GM23338 (cell line): ENCODE measurements at regions not wholly inside any gene's neighbourhood (a gene's known extent, or its start where the extent isn't known, plus 50 kb on each side); places are given as distances from the start of the nearest gene placed in this dataset.

Source experiments
- ATAC-seq: fragments of 200-7000 bp; cut with Tn5 transposase; 3 replicates; pipeline ENCODE4 v1.9.1; 2020
- DNase-seq: peaks from one replicate; pipeline ENCODE4 v3.0.0-alpha.2; 2015; ENCODE audit warnings: low spot score
- H2AFZ ChIP-seq: fragments of 200-600 bp; sonication (generic); 2 replicates; pipeline ENCODE4 v1.8.0; 2016; ENCODE audit warnings: antibody characterized with exemption, mild to moderate bottlenecking, moderate library complexity
- H3F3A ChIP-seq: fragments of 200-600 bp; sonication (generic); replicated peaks from 2 replicates; pipeline ENCODE4 v1.8.0; 2017; ENCODE audit warnings: antibody characterized with exemption, mixed run types, low read depth
- H3K27ac ChIP-seq: fragments of 200-600 bp; sonication (generic); 2 replicates; pipeline ENCODE4 v1.6.1; 2016; ENCODE audit warnings: low read depth
- H3K27me3 ChIP-seq: fragments of 200-600 bp; sonication (generic); 2 replicates; pipeline ENCODE4 v1.8.0; 2016; ENCODE audit warnings: mild to moderate bottlenecking, mixed run types, moderate library complexity; ENCODE audit not compliant: insufficient read depth
- H3K36me3 ChIP-seq: fragments of 200-600 bp; sonication (generic); 2 replicates; pipeline ENCODE4 v1.8.0; 2016; ENCODE audit warnings: mild to moderate bottlenecking; ENCODE audit not compliant: insufficient read depth
- H3K4me1 ChIP-seq: fragments of 200-600 bp; sonication (generic); 2 replicates; pipeline ENCODE4 v1.8.0; 2016; ENCODE audit warnings: mild to moderate bottlenecking, moderate library complexity; ENCODE audit not compliant: insufficient read depth
- H3K4me2 ChIP-seq: fragments of 200-600 bp; sonication (generic); 2 replicates; pipeline ENCODE4 v1.7.1; 2017; ENCODE audit warnings: mixed run types
- H3K4me3 ChIP-seq: fragments of 200-600 bp; sonication (generic); 2 replicates; pipeline ENCODE4 v1.6.1; 2016; ENCODE audit warnings: mixed run types
- H3K79me2 ChIP-seq: fragments of 200-600 bp; sonication (generic); replicated peaks from 2 replicates; pipeline ENCODE4 v1.8.0; 2017; ENCODE audit warnings: mild to moderate bottlenecking; ENCODE audit not compliant: insufficient read depth
- H3K9me2 ChIP-seq: fragments of 200-600 bp; sonication (generic); 2 replicates; pipeline ENCODE4 v1.8.0; 2017; ENCODE audit not compliant: insufficient read depth
- H4K20me1 ChIP-seq: fragments of 200-600 bp; sonication (generic); replicated peaks from 2 replicates; pipeline ENCODE4 v1.8.0; 2017; ENCODE audit warnings: mild to moderate bottlenecking; ENCODE audit not compliant: insufficient read depth
- H3K27ac Mint-ChIP-seq: 2 replicates; pipeline ENCODE4 v1.8.0; 2020; ENCODE audit warnings: inconsistent platforms, mild to moderate bottlenecking, moderate library complexity, mixed read lengths
- H3K27me3 Mint-ChIP-seq: 3 replicates; pipeline ENCODE4 v1.8.0; 2022; ENCODE audit warnings: low read depth, mild to moderate bottlenecking, moderate library complexity, mixed read lengths, inconsistent platforms; ENCODE audit not compliant: insufficient read depth, poor library complexity
- H3K36me3 Mint-ChIP-seq: 3 replicates; pipeline ENCODE4 v1.8.0; 2021; ENCODE audit warnings: low read depth, mild to moderate bottlenecking, inconsistent platforms, moderate library complexity, mixed read lengths
- H3K4me1 Mint-ChIP-seq: 3 replicates; pipeline ENCODE4 v1.8.0; 2020; ENCODE audit warnings: mild to moderate bottlenecking, inconsistent platforms, mixed read lengths
- H3K4me3 Mint-ChIP-seq: 3 replicates; pipeline ENCODE4 v1.8.0; 2021; ENCODE audit warnings: moderate library complexity, mild to moderate bottlenecking, inconsistent platforms, mixed read lengths
- H3K9me3 Mint-ChIP-seq: 3 replicates; pipeline ENCODE4 v1.8.0; 2020; ENCODE audit warnings: moderate library complexity, mild to moderate bottlenecking, inconsistent platforms, mixed read lengths
- CTCF ChIP-seq, 2 experiments: fragments of 200-600 bp in 1 of 2; sonication (generic) in 1 of 2; conservative IDR thresholded peaks; 2 replicates each; pipeline versions ENCODE4 v1.5.1 to v1.6.1; 2016 to 2017; ENCODE audit warnings: antibody characterized with exemption in 2 of 2, low read depth in 2 of 2, mild to moderate bottlenecking in 2 of 2, moderate library complexity in 1 of 2
- NANOG ChIP-seq: IDR thresholded peaks from 2 replicates; pipeline ENCODE4 v1.6.1; 2016; ENCODE audit warnings: antibody characterized with exemption, borderline replicate concordance
- POLR2AphosphoS5 ChIP-seq: IDR thresholded peaks from 2 replicates; pipeline ENCODE4 v1.6.1; 2016; ENCODE audit warnings: antibody characterized with exemption, low read depth
- ZNF331 ChIP-seq: fragments of 250-450 bp; sonication (Bioruptor Pico); IDR thresholded peaks from 2 replicates; pipeline ENCODE4 v1.5.0; 2020; ENCODE audit warnings: low read depth, mild to moderate bottlenecking, moderate library complexity
- ZNF462 ChIP-seq: fragments of 250-450 bp; sonication (Bioruptor Pico); IDR thresholded peaks from 2 replicates; pipeline ENCODE4 v1.5.0; 2020; ENCODE audit warnings: mild to moderate bottlenecking, moderate library complexity

- TF ChIP-seq ZNF462 (CRISPR knock-in tag): no peak
Measured at GRCh38 chrX:20329435-20329834, 62.7 kb upstream of the RPS6KA3 start (continued).

- no peaks in the 10 kb centered on the region; the same call in 2 of the 3 replicates for H3K9me3 Mint-ChIP-seq
- DNase-seq (no peak), ATAC-seq (no peak)
- no peak overlapping the region for H3K27ac Mint-ChIP-seq
- H3K4me2 ChIP-seq: no peak overlapping the region
- no peaks in the 10 kb centered on the region for H3F3A ChIP-seq
- H3K36me3 Mint-ChIP-seq: no peaks in the 10 kb centered on the region
- H3K9me2 ChIP-seq: no peaks in the 10 kb centered on the region
- no peaks in the 10 kb centered on the region for H3K4me1 ChIP-seq
- no peak overlapping the region for H2AFZ ChIP-seq
- H3K4me1 Mint-ChIP-seq: peaks cover 4% of the 10 kb centered on the region; the same call in 1 of the 3 replicates
- no peaks in the 10 kb centered on the region for H3K36me3 ChIP-seq
- no peak overlapping the region for H3K4me3 ChIP-seq
- peaks cover 20% of the 10 kb centered on the region for H3K27me3 ChIP-seq
- no peak for TF ChIP-seq ZNF331
- TF ChIP-seq CTCF (conservative IDR thresholded peaks at IDR 0.05; ENCODE audit: low read depth in 2 of 2): no peak
- TF ChIP-seq POLR2AphosphoS5: no peak
- TF ChIP-seq NANOG: no peak
- peaks cover 10% of the 10 kb centered on the region for H3K27me3 Mint-ChIP-seq
- H3K27ac ChIP-seq: no peak overlapping the region
- H4K20me1 ChIP-seq: no peaks in the 10 kb centered on the region
- no peak overlapping the region for H3K4me3 Mint-ChIP-seq
- H3K79me2 ChIP-seq: no peaks in the 10 kb centered on the region
Measured at GRCh38 chrX:20325786-20326388, 59.2 kb upstream of the RPS6KA3 start.
